ENCODE measurements at regions not wholly inside any gene's neighbourhood (a gene's known extent, or its start where the extent isn't known, plus 50 kb on each side); places are given as distances from the start of the nearest gene placed in this dataset.
A peak's percentile ranks its signal among the peaks of the same experiment; 100 is the strongest.

GRCh38 chr18:57900906-57901435 is 97.9 kb upstream of the ATP8B1 start:
- ChIA-PET POLR2A (interaction anchor here (0.7 to 4.5 kb wide), 9 partner anchors 9 to 320 kb away, joined by 3 to 20 read pairs (median 3); partner anchors contain the start of gene NEDD4L), CTCF (interaction anchor here (0.5 to 1.1 kb wide), 2 partner anchors 19 to 100 kb away, joined by 3 to 4 read pairs; no protein-coding TSS in a partner anchor)
- DNase-seq (ENCODE audit: unreplicated experiment) = no peak

GRCh38 chr18:57898506-57899124 is 95.5 kb upstream of the ATP8B1 start:
- CTCF ChIA-PET = interaction anchor here (0.6 to 5.0 kb wide), 9 partner anchors 8 to 237 kb away, joined by 3 to 33 read pairs (median 4); no protein-coding TSS in a partner anchor
- Mint-ChIP-seq H3K36me3 (ENCODE audit: insufficient read depth, unreplicated experiment) (no peaks in the 10 kb centered on the region), H3K9me3 (ENCODE audit: unreplicated experiment) (no peaks in the 10 kb centered on the region), H3K27ac (ENCODE audit: low read depth, unreplicated experiment) (no peak overlapping the region), H3K27me3 (ENCODE audit: insufficient read depth, unreplicated experiment) (no peaks in the 10 kb centered on the region), H3K4me3 (ENCODE audit: unreplicated experiment) (no peak overlapping the region), H3K4me1 (ENCODE audit: insufficient read depth, unreplicated experiment) (peaks cover 27% of the 10 kb centered on the region)
- no TSS peak for BruUV-seq (replicated peaks)
- TF ChIP-seq CTCF (IDR thresholded peaks at IDR 0.05; ENCODE audit: unreplicated experiment) = no peak
- intact Hi-C loops (cut with micrococcal nuclease) = no loop called here
- peak; percentile 73 for DNase-seq (ENCODE audit: unreplicated experiment)
- POLR2A ChIA-PET = interaction anchor here (0.6 to 1.9 kb wide), 8 partner anchors 10 to 243 kb away, joined by 3 to 10 read pairs (median 4); no protein-coding TSS in a partner anchor

More at GRCh38 chr18:57900906-57901435, 97.9 kb upstream of the ATP8B1 start:
- Mint-ChIP-seq H3K4me1 (ENCODE audit: insufficient read depth, unreplicated experiment) (peaks cover 27% of the 10 kb centered on the region), H3K36me3 (ENCODE audit: insufficient read depth, unreplicated experiment) (no peaks in the 10 kb centered on the region), H3K4me3 (ENCODE audit: unreplicated experiment) (no peak overlapping the region), H3K27ac (ENCODE audit: low read depth, unreplicated experiment) (peak overlapping the region; percentile 97), H3K27me3 (ENCODE audit: insufficient read depth, unreplicated experiment) (no peaks in the 10 kb centered on the region), H3K9me3 (ENCODE audit: unreplicated experiment) (no peaks in the 10 kb centered on the region)
- no TSS peak for BruUV-seq (replicated peaks)
- TF ChIP-seq CTCF (IDR thresholded peaks at IDR 0.05; ENCODE audit: unreplicated experiment) = no peak
- intact Hi-C loops (cut with micrococcal nuclease) = loop anchor here (5.0 kb wide), 1 partner anchor 221 kb away; no protein-coding TSS in a partner anchor

GRCh38 chr18:57895182-57895581 is 92.1 kb upstream of the ATP8B1 start:
- Mint-ChIP-seq H3K27me3 (ENCODE audit: insufficient read depth, unreplicated experiment) (no peaks in the 10 kb centered on the region), H3K27ac (ENCODE audit: low read depth, unreplicated experiment) (no peak overlapping the region), H3K9me3 (ENCODE audit: unreplicated experiment) (no peaks in the 10 kb centered on the region), H3K4me3 (ENCODE audit: unreplicated experiment) (no peak overlapping the region), H3K36me3 (ENCODE audit: insufficient read depth, unreplicated experiment) (no peaks in the 10 kb centered on the region), H3K4me1 (ENCODE audit: insufficient read depth, unreplicated experiment) (peaks cover 6% of the 10 kb centered on the region)
- TF ChIP-seq CTCF (IDR thresholded peaks at IDR 0.05; ENCODE audit: unreplicated experiment) = no peak
- CTCF ChIA-PET = interaction anchor here (0.8 kb wide), 1 partner anchor 13 kb away, joined by 4 read pairs; no protein-coding TSS in a partner anchor
- no peak for DNase-seq (ENCODE audit: unreplicated experiment)
- no TSS peak for BruUV-seq (replicated peaks)
- intact Hi-C loops (cut with micrococcal nuclease) = no loop called here
- POLR2A ChIA-PET = no interaction called here

GRCh38 chr18:57891707-57892391 is 88.7 kb upstream of the ATP8B1 start:
- H3K4me1 Mint-ChIP-seq (ENCODE audit: insufficient read depth, unreplicated experiment) = no peaks in the 10 kb centered on the region
- CTCF ChIA-PET = interaction anchor here (0.5 to 3.0 kb wide), 5 partner anchors 10 to 226 kb away, joined by 3 to 18 read pairs (median 3); no protein-coding TSS in a partner anchor
- no peaks in the 10 kb centered on the region for H3K9me3 Mint-ChIP-seq (ENCODE audit: unreplicated experiment)
- no peaks in the 10 kb centered on the region for H3K36me3 Mint-ChIP-seq (ENCODE audit: insufficient read depth, unreplicated experiment)
- intact Hi-C loops (cut with micrococcal nuclease) = no loop called here
- no peak overlapping the region for H3K4me3 Mint-ChIP-seq (ENCODE audit: unreplicated experiment)
- H3K27me3 Mint-ChIP-seq (ENCODE audit: insufficient read depth, unreplicated experiment) = no peaks in the 10 kb centered on the region
- no peak for DNase-seq (ENCODE audit: unreplicated experiment)
- no TSS peak for BruUV-seq (replicated peaks)
- no peak for TF ChIP-seq CTCF (IDR thresholded peaks at IDR 0.05; ENCODE audit: unreplicated experiment)
- POLR2A ChIA-PET = interaction anchor here (0.5 to 1.5 kb wide), 2 partner anchors 151 to 1252 kb away, joined by 3 read pairs; no protein-coding TSS in a partner anchor
- no peak overlapping the region for H3K27ac Mint-ChIP-seq (ENCODE audit: low read depth, unreplicated experiment)

All from MCF 10A (cell line).